HCEC 1CT (cell line): ENCODE measurements at regions not wholly inside any gene's neighbourhood (a gene's known extent, or its start where the extent isn't known, plus 50 kb on each side); places are given as distances from the start of the nearest gene placed in this dataset.
"Not testable (repeated sequence)": the region's sequence is repeated elsewhere in the genome, so short reads cannot be mapped to it uniquely, and the experiment has no call there.

Experiments
- DNase-seq: peaks from one replicate; pipeline ENCODE4 v3.0.0-alpha.2; 2017

DNA sequence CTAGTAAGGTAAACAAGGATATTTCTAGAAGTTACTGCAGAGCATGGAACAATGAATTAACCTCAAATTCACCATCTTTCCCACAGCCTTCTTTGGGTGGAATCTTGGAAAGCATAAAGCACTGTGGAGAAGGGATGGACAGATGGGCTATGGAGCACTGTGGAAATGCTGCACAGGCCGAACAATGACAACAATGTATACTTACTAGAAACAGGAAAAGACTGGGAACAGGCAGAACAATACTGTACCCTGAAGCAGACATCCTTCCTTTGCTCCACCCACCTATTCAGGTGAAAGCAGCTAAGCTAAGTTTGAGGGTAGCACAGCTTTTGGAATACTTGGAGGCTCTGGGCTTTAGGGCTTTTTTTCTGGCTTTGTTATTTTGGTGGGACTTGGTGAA is 250.6 kb upstream of the KLF8 start:
- no peak for DNase-seq

DNA sequence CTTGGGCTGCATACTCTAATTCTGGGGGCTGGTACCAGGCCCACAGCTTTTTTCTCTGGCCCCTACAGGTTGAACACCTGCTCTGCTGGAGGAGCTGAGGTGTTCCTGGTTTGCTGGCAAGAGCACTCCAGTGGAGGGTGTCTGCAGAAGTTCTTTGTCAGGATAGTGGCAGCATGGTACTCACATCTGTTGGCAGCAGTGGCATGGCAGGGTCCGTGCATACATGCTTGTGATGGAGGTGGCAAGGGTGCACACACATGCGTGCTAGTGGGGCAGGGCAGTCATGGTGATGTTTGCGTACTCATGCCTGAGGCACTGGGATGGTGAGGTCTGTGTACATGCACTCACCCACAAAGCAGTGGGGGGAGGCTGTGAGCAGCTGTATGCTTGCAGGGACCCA is 235.5 kb upstream of the KLF8 start:
- no peak for DNase-seq

DNA sequence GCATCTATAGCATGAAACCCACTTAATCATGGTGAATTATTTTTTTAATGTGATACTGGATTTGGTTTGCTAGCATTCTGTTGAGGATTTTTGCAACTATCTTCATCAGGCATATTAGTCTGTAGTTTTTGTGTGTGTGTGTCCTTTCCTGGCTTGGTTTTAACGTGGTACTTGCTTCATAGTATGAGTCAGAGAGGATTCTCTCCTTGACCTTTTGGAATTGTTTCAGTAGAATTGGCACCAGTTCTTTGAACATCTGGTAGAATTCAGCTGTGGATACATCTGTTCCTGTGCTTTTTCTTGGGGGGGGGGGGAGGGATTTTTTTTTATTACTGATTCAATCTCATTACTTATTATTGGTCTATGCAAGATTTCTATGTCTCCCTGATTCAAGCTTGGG is 232.0 kb upstream of the KLF8 start:
- peak; percentile 2 for DNase-seq

DNA sequence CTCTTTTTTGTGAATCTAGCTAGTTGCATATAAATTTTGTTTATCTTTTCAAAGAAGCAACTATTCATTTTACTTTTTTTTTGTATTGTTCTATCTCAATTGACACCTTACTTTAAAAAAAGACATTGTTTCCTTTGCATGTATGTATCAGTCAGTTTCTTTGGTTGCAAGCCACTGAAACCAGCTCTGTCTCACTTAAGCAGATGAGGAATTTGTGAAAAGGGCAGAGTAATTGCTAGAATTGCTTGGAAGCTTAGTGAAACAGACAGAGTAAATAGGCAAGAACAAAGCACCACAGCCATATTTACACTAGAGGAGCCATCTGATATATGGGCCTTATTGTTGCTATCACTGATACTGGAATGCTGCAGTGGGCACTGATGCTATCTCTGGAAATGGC is 231.4 kb upstream of the KLF8 start:
- DNase-seq: no peak

DNA sequence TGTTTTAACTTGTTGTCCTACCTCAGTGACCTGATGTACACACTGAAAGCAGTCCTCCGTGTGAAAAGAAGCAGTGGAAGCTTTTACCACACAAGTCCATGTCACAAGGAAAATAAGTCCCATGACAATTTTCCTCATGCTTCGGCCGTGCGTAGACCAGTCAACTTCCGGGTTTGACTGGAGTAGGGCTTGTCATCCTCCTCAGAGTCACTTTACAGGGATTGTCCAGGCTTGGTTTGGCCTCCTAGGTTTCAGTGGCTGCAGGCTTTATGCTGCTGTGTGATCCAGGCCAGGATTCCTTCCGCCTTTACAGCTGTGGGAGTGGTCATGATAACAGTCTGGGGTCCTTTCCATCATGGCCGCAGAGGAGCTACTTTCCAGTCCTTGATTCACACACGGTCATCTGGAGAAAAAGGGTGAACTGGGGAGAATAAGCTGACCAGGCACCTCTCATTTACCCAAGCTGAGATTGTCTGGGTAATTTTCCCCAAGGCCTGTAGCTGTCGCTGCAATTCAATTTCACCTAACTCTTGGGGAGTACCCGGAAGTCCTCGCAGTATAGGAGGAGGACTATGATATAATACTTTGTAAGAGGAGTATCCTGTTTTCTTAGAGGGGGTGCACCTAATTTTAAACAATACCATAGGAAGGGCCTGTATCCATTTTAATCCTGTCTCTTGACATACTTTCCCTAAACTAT is 206.1 kb upstream of the KLF8 start:
- DNase-seq: no peak

DNA sequence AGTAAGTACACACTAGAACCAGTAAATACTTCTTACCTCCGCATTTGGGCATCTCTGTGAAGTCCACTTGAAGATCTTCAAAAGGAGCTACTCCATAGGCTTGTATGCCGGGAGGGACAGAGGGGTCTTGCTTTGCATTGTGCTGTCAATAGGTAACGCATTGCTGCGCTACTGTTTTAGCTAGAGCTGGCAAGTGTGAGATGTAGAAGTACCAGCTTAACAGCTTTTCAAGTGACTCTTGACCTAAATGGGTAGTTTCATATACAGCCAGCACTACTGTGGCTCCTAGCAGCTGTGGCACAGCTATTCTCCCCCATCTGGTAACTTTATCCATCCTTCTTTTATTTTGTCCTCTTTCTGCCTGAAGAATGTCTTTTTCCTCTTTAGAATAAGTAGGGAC is 205.3 kb upstream of the KLF8 start:
- DNase-seq: no peak

DNA sequence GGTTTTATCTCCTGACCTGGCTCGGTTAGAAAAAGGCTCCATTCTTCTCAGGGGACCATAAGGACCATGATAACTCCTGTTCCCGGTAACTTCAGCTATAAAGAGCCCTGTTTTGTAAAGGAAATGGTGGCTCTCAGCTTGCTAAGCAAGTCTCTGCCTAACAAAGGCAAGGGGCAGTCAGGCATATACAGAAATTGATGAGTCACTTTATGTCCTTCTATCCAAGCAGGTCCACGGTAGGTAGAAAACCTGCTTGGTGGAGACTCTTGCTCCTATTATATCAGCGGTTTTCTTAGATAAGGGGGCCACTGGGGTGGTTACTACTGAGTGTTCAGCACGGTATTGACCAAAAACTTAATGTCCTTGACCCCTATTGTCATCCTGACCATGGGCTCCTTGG is 203.0 kb upstream of the KLF8 start:
- no peak for DNase-seq

DNA sequence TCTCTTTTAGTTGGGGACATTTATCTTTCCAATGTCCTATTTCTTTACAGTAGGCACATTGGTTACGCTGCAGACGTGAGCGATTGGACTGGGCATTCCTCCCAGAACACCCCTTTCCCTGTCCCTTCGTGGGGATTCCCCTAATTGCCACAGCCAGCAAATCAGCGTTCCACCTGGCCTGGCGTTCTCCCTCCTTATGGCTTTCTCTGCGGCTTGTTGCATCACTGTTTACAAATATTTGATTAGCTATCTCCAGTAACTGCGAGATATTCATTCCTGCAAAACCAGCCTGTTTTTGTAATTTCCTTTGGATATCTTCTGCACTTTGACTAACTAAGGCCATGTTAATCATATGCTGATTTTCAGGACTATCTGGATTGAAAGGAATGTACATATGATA is 202.5 kb upstream of the KLF8 start:
- no peak for DNase-seq

DNA sequence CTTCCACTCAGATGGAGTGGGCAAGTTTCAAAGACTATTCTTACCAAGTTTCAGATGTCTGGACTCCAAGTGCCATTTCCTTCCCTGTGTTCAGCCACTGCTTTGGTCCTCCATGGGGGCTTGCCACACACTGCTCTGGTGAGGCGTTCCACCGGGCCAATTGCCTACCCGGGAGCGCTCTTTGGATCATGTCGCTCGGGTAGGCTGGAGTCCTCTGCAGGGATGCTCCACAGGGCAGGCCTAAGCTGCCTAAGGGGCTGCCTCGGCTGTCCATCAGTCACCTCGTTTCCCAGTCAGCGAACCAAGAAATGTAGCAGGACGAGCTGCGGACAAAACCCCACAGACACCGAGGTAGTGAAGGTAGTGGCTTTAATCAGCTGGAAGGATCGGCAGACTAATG is 200.7 kb upstream of the KLF8 start:
- DNase-seq: no peak

DNA sequence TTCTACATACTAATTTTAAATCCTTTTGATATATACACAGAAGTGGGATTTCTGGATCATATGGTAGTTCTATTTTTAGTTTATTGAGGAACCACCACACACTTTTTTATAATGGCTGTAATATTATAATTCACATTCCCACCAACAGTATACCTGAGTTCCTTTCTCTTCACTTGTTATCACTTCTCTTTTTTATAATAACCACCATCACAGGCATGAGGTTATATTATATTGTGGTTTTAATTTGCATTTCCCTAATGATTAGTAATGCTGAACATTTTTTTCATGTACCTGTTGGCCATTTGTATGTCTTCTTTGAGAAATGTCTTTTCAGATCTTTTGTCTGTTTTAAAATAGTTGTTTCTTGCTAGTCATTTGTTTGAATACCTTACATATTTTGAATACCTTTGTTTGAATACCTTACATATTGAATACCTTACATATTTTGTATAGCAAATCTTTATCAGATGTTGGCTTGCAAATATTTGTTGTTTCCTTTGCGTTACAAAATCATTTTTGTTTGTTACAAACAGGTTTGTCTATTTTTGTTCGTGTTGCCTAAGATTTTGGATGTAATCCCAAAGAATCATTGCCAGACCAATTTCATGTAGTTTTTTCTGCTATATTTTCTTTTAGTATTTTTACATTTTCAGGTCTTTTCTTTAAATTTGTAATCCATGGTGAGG is 198.5 kb upstream of the KLF8 start:
- DNase-seq: no peak

DNA sequence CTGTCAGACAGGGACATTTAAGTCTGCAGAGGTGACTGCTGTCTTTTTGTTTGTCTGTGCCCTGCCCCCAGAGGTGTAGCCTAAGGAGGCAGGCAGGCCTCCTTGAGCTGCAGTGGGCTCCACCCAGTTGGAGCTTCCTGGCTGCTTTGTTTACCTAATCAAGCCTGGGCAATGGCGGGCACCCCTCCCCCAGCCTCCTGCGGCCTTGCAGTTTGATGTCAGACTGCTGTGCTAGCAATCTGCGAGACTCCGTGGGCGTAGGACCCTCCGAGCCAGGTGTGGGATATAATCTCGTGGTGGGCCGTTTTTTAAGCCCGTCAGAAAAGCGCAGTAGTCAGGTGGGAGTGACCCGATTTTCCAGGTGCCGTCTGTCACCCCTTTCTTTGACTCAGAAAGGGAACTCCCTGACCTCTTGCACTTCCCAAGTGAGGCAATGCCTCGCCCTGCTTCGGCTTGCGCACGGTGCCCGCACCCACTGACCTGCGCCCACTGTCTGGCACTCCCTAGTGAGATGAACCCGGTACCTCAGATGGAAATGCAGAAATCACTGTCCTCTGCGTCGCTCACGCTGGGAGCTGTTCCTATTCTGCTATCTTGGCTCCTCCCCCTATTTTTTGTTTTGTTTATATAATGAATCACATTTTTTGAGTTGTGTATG is 179.4 kb upstream of the KLF8 start:
- not testable (repeated sequence) for DNase-seq

DNA sequence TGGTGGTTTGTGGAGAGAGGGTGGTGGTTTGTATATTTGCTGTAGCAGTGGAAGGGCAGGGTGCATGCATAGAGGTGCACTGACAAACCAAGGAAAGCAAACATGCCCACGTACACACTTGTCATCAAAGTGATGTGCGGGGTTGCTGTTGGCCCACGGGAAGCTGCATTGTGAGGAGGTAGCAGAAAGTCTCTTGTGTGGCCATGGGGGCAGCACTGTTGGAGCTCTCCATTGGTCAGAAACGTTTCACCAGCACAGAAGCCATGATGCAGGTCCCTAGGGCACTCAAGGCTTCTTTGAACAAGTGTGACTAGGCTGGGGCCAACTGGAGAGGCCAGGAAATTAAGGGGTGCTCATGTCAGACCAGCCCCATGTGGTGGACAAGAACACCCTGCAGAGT is 174.8 kb upstream of the KLF8 start:
- no peak for DNase-seq

DNA sequence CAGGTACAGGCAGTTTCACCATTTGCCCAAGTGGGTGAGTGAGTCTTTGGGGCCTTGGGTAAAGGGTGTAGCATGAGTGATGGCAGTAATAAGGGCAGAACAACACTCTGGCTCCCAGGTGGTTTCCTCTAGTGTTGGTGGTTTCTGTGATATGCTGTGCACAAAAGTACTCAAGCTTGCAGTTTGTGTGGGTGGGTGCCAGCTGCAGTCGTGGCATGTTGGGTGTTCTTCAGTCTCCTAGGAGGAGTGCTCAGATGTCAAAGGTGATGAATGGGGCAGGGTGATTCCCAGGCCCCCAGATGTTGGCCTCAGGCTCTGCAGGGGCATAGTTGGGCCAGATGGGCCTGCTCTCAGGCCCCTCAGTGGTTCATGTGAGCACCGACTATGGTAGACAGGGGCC is 166.1 kb upstream of the KLF8 start:
- DNase-seq: no peak

DNA sequence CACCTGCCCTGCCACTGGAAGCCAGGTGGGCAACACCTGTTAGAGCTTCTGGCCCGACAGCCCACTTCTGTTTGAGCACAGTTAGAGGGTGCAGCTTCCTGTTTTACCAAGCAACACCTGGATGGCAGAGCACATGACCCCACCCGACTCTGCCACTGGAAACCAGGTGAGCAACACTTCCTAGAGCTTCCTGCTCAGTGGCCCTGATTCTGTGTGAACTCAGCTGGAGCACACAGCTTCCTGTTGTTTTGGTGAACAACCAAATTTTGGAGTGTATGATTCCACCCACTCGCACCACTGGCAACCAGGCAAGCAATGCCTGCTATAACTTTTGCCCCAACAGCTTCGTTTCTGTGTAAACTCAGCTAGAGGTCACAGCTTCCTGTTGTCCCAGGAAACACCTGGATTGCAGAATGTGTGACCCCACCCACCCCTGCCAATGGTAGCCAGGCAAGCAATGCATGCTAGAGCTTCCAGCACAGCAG is 163.8 kb upstream of the KLF8 start:
- no peak for DNase-seq

DNA sequence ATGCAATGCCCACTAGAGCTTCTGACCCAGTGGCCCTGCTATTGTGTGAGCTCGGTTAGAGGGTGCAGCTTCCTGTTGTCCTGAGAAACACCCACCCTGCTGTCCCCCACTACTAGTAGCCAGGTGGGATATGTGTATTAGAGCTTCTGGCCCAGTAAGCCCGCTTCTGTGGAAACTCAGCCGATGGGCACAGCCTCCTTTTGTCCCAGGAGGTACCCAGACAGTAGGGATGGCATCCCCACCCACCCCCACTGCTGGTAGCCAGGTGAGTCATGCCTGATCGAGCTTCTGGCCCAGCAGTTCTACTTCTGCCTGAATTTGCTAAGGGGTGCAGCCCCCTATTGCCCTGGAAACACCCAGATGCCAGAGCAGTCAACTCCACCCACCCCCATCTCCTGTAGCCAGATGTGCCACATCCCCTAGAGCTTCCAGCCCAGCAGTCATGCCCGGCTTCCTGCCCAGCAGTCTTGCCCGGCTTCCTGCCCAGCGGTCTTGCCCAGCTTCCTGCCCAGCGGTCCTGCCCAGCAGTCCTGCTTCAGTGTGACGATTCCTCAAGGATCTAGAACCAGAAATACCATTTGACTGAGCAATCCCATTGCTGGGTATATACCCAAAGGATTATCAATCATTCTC is 162.7 kb upstream of the KLF8 start:
- DNase-seq: no peak

DNA sequence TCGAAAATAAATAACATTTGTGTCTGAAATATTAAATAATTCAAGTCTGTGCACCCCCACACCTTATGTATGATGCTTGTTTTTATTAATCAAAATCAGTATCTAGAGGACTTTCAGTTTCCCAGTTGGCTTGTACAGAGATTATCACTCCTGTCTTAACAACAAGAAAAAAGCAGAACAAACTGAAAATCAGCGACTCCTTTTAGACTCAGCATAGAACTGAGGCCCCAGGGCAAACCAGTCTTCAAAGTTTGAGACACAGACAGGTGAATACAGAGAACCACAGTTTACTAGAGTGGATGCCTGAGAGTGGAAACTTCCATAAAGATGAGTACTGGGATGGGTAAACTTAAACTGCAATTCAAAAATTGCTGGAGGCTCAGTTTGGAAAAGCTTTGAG is 142.8 kb upstream of the KLF8 start:
- no peak for DNase-seq

DNA sequence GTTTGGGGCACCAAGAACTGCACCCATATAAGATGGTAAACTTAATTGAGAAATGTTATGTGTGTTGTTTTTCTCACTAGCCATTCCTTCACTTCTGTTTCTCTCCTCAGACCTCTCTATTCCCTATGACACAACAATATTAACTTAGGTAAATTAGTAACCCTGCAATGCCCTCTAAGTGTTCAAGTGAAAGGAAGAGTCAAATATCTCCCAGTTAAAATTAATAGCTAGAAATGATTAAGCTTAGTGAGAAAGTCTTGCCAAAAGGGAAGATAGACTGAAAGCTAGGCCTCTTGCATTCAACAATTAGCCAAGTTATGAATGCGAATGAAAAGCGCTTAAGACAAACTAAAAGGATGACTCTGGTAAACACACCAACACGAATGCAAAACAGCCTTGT is 132.9 kb upstream of the KLF8 start:
- no peak for DNase-seq

DNA sequence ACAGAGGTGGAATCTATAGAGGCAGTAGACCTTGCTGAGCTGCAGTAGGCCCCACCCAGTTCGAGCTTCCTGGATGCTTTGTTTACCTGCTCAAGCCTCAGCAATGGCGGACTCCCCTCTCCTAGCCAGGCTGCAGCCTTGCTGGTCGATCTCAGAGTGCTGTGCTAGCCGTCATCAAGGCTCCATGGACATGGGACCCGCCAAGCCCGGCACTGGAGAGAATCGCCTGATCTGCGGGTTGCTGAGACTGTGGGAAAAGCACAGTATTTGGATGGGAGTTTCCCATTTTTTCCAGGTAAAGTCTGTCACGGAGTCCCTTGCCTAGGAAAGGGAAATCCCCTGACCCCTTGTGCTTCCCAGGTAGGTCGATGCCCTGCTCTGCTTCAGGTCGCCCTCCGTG is 124.8 kb upstream of the KLF8 start:
- no peak for DNase-seq

DNA sequence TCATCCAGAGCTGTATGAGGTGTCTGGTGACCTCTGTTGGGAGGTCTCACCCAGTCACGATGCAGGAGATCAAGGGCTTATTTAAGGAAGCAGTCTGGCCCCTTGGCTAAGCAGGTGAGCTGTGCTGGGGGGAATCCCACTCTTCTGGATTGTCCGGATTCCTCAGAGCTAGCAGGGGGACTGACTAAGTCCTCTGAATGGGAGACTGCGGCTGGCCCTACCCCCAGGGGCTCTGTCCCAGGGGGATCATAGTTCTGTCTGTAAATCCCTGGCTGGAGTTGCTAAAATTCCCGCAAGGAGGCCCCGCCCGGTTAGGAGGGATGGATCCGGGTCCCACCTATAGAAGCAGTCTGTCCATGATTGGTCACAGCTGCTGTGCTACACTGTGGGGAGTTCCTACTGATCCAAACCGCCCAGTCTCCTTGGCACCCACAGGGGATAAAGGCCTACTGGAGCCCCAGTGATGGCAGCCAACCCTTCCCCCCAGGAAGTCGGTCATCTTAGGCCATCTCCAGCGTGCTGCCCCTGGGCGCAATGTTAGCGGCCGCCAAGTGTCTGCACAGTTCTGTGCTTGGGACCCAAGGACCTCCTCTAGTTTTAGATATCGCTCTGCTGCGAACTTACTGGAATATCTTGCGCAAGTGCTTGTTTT is 118.2 kb upstream of the KLF8 start:
- DNase-seq: no peak

DNA sequence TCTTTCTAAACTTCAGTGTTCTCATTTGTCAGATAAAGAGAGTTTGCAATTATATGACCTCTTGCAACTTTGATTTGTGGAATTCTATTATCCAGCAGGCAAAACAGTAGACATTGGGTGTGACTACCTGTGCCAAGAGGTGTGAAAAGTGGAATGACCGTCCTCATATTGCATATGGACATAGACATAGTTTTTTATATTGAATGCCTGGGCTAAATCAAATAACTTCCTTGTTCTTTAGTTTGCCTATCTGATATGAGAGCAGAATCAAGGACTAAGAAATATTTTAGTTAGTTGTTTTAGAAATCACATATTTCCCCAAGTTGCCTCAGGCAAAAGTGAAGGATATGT is 117.7 kb upstream of the KLF8 start:
- no peak for DNase-seq

DNA sequence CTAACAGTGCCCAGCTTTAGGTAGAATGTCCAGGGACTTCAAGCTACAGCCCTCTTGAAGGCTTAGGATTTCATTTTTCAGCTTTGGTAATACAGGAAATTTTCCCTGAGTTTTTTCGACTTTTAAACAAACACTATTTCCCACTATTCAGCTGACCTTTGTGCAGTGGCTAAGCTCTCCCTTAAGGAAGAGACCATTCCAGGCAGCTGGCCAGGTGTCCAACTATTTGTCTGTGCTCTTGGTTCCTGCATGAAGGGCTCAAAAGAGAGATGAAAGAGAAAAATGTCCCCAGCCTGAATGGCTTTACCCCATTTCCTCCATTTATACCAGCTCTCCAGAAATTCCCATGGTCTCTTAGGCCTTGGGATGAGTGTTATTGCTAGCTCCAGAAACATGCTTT is 111.9 kb upstream of the KLF8 start:
- DNase-seq: no peak

DNA sequence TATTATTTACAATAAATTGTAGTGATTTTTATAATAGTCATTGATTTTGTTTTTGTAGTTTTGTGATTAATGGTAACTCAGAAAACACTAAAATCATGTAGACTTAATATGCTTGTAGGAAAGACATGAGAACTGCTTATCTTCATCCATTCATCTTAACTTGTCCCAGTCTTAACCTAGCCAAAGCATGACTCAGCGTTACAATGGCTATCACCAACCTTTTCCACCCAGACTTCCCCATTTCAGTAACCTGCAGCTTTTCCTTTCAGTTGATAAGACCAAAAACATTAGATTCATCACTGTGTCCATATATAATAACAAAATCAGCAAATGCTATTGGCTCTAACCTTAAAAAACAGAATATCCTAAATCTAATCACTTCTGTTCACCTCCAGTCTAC is 106.2 kb upstream of the KLF8 start:
- DNase-seq: no peak

DNA sequence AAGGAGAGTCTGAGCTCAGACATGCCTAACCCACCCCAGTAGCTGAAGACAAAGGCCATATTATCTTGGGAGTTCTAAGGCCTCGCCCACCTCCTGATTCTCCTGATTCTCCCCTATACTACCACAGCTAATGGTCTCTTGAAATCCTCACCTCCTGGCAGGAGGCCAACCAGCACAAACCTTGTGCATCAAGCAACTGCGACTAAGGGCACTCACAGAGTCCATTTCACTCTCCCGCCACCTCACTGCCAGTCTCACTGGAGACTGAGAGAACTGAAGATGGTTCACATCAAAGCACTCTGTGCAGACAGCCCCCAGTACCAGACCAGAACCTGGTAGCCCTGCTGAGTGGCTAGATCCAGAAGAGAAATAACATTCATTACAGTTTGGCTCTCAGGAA is 102.1 kb upstream of the KLF8 start:
- DNase-seq: no peak

DNA sequence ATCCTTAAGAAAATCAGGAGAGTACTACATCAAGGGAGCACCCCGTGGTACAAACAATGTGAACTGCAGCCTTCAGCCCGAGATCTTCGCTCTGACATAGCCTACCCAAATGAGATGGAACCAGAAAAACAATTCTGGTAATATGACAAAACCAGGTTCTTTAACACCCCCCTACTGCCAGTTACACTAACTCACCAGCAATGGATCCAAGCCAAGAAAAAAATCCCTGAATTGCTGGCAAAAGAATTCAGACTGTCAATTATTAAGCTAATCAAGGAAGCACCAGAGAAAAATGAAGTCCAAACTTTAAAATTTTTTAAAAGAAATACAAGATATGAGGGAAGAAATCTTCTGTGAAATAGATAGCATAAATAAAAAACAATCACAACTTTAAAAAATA is 101.7 kb upstream of the KLF8 start:
- DNase-seq: no peak
